ENCODE measurements at regions not wholly inside any gene's neighbourhood (a gene's known extent, or its start where the extent isn't known, plus 50 kb on each side); places are given as distances from the start of the nearest gene placed in this dataset.
A peak's percentile ranks its signal among the peaks of the same experiment; 100 is the strongest.

DNA sequence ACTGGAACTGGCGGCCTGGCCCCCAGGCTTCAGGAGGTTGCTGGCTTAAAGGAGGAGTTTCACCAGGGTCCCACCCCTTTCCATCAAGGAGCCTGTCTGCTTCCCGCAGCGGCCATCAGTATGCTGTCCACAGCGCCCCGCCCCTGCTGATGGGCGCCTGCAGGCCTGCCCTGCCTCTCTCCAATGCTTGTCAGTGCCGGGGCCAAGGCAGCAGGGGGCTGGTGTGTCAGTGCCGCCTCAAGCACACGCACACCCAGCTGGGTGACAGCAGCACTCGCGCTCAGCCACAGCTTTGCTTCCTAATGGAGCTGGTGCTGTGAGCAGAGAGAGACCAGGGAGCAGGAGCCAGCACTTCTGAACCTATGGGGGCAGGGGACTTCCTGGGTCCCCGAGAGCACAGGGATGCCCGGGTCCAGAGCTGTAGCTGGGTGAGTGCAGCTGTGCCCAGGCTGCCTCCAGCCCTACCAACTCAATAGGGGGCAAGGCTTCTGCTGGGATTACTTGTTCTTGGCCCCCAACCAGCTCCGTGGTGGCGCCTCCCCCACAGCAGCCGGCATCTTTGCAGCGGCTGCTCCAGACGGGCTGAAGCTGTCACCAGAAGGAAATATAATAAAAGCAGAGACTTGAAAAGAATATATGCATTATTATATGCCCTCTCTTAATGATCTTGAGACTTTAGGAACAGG lies 377.2 kb upstream of the LRATD1 start:
- Histone ChIP-seq H3K36me3 (ENCODE audit: control insufficient read depth, insufficient read depth, low read length) (no peaks in the 10 kb centered on the region), H3K9me3 (ENCODE audit: control insufficient read depth, insufficient read depth, low read length) (no peaks in the 10 kb centered on the region), H3K4me1 (ENCODE audit: control insufficient read depth, insufficient read depth, low read length) (no peaks in the 10 kb centered on the region), H3K27me3 (ENCODE audit: control insufficient read depth, insufficient read depth, low read length) (no peaks in the 10 kb centered on the region), H3K4me3 (ENCODE audit: low read depth, low read length) (peak overlapping the region; percentile 53), H3K9ac (ENCODE audit: low read depth, low read length) (no peak overlapping the region)

DNA sequence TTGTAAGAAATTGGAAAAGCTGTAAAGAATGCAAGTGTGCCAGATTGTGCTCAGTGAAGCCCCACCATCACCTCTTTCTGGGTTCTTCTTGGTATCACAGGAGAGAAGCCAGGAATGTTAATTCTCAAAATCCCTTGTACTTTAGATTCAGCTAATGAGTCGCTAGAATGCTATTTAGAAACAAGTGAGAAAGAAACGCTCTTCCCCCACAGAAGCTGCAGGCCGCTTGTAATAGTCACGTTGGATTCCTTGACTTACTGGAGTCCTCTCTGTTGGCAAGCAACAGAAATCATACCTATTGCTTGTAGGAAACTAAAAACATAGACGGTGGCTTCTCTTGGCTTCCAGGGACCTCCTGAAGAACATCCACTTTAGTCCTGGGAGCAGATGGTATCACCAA lies 375.6 kb upstream of the LRATD1 start:
- Histone ChIP-seq H3K9me3 (ENCODE audit: control insufficient read depth, insufficient read depth, low read length) (no peaks in the 10 kb centered on the region), H3K27me3 (ENCODE audit: control insufficient read depth, insufficient read depth, low read length) (no peaks in the 10 kb centered on the region), H3K4me1 (ENCODE audit: control insufficient read depth, insufficient read depth, low read length) (no peaks in the 10 kb centered on the region), H3K36me3 (ENCODE audit: control insufficient read depth, insufficient read depth, low read length) (no peaks in the 10 kb centered on the region), H3K9ac (ENCODE audit: low read depth, low read length) (no peak overlapping the region), H3K4me3 (ENCODE audit: low read depth, low read length) (no peak overlapping the region)

DNA sequence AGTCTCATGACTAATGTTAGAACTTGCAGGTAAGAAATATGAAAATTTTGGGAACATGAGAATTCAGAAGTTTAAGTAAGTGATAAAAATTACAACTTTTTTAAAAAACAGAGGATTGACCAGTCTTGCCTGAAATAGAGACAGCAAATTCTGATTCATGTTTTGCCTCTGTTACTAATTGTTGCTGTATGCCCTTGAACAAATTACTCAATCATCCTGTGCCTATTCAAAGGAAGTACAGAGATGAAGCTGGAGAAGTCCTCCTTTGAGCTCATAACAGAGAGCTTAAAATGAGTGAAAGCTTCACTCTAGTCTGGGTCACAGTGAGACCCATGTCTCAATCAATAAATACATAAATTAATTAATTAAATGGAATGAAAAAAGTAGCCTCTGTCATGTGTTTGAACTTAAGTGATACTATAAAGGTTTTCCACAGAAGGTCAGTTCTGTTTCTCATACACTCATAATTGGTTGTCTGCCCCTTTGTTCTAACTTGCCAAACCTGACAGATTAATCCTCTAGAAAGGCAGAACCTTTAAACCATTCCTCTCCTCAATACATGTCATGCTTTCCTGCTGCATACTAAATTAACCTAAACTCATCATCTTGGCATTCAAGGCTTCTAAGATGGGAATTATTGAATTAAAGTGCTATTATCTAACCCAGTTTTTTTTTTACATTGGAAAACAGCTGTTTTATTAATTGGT lies 374.6 kb upstream of the LRATD1 start:
- H3K9me3 ChIP-seq (ENCODE audit: control insufficient read depth, insufficient read depth, low read length), result no peaks in the 10 kb centered on the region
- H3K4me3 ChIP-seq (ENCODE audit: low read depth, low read length), result no peak overlapping the region
- no peaks in the 10 kb centered on the region for H3K36me3 ChIP-seq (ENCODE audit: control insufficient read depth, insufficient read depth, low read length)
- H3K27me3 ChIP-seq (ENCODE audit: control insufficient read depth, insufficient read depth, low read length), result no peaks in the 10 kb centered on the region
- no peaks in the 10 kb centered on the region for H3K4me1 ChIP-seq (ENCODE audit: control insufficient read depth, insufficient read depth, low read length)
- no peak overlapping the region for H3K9ac ChIP-seq (ENCODE audit: low read depth, low read length)

DNA sequence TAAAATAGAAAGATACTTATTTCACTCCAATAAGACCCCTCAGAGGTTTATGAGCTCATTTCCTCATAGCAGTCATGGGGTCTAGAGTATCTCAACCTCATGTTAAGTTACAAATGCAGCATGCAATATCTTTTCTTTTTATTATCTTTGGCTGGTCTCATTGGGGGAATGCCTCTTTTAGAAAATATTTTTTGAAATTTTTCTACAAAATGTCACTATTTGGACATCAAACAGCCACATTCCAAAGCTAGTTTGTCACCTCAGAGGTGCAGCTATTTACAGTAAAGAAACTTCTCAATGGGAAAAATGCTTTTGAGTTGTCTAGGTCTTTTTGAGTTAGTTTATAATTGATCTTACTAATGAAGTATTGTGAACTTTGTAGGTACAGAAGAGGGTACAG lies 370.7 kb upstream of the LRATD1 start:
- no peaks in the 10 kb centered on the region for H3K36me3 ChIP-seq (ENCODE audit: control insufficient read depth, insufficient read depth, low read length)
- no peaks in the 10 kb centered on the region for H3K27me3 ChIP-seq (ENCODE audit: control insufficient read depth, insufficient read depth, low read length)
- no peak overlapping the region for H3K9ac ChIP-seq (ENCODE audit: low read depth, low read length)
- no peaks in the 10 kb centered on the region for H3K4me1 ChIP-seq (ENCODE audit: control insufficient read depth, insufficient read depth, low read length)
- H3K9me3 ChIP-seq (ENCODE audit: control insufficient read depth, insufficient read depth, low read length), result no peaks in the 10 kb centered on the region
- no peak overlapping the region for H3K4me3 ChIP-seq (ENCODE audit: low read depth, low read length)

DNA sequence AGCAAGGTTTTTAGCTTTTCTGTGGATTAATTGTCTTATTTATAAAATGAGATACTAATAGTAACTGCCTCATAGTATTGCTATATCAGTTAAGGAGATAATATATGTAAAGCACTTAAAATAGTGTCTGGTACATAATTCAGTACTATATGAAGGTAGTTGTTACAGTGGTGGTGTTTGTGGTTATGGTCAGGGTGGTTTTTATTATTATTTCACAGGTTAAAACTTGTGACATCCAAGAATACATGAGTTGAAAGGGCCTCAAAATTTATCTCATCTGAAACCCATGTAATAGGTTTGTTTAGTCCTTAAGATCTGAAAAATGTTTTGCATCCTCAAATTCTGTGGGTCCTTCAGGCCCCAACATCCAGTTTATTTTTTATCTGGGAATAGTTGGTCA lies 369.5 kb upstream of the LRATD1 start:
- Histone ChIP-seq H3K4me1 (ENCODE audit: control insufficient read depth, insufficient read depth, low read length) (no peaks in the 10 kb centered on the region), H3K4me3 (ENCODE audit: low read depth, low read length) (no peak overlapping the region), H3K9me3 (ENCODE audit: control insufficient read depth, insufficient read depth, low read length) (no peaks in the 10 kb centered on the region), H3K27me3 (ENCODE audit: control insufficient read depth, insufficient read depth, low read length) (no peaks in the 10 kb centered on the region), H3K36me3 (ENCODE audit: control insufficient read depth, insufficient read depth, low read length) (no peaks in the 10 kb centered on the region), H3K9ac (ENCODE audit: low read depth, low read length) (no peak overlapping the region)

DNA sequence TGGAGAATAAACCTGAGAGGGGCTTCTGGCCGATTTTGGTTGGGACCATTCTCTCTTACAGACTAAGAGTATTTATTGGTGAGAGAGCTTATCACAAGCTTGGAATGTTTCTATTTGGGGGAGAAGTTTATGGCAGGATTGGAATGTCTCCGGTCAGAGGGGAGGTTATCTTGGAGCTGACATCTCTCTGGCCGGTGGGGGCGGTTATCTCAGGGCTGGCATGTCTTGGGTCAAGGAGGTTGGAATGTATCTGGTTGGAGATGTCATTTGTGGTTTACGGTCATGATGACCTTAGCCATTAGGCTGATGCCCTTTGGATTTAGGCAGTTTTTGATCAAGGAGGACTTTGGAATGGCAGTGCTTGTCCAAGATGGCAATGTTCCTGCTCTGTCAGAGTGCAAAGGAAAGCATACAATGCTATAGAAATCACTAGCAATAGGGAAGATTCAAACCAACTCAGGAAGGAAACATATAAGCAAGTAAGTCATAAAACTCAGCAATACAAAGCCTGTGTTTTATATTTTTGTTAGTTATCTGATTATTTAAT lies 362.4 kb upstream of the LRATD1 start:
- Histone ChIP-seq H3K9ac (ENCODE audit: low read depth, low read length) (no peak overlapping the region), H3K36me3 (ENCODE audit: control insufficient read depth, insufficient read depth, low read length) (no peaks in the 10 kb centered on the region), H3K9me3 (ENCODE audit: control insufficient read depth, insufficient read depth, low read length) (no peaks in the 10 kb centered on the region), H3K27me3 (ENCODE audit: control insufficient read depth, insufficient read depth, low read length) (no peaks in the 10 kb centered on the region), H3K4me3 (ENCODE audit: low read depth, low read length) (no peak overlapping the region), H3K4me1 (ENCODE audit: control insufficient read depth, insufficient read depth, low read length) (no peaks in the 10 kb centered on the region)

DNA sequence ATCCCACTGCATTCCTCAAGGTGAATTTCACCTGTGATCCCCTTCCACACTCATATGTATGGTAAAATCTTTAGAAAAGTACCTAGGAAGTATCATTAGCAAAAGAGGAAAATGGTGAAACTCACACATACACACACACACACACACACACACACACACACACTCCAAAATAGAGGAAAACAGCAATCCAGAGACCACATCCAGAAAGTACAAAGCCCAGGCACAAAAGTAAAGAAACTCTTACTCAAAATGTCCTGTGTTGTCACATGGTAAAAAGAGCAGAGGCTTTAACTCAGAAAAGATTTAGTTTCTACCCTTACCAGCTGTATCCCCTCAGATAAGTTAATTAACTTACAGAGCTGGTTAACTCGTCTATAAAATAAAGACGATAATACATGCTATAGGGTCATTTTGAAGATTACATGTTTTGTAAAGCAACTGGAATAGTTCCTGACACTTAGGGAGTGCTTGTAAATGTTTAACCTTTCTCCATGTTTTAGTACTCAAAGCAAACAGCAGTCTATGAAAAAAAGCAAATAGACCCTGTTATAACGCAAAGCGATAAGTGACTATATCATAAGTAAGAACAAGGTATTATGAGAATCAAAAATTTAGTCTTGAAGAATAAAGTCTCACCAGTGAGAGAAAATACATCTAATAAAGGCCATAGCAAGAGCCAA lies 360.0 kb upstream of the LRATD1 start:
- H3K4me1 ChIP-seq (ENCODE audit: control insufficient read depth, insufficient read depth, low read length), result no peaks in the 10 kb centered on the region
- no peaks in the 10 kb centered on the region for H3K27me3 ChIP-seq (ENCODE audit: control insufficient read depth, insufficient read depth, low read length)
- H3K9me3 ChIP-seq (ENCODE audit: control insufficient read depth, insufficient read depth, low read length), result no peaks in the 10 kb centered on the region
- no peaks in the 10 kb centered on the region for H3K36me3 ChIP-seq (ENCODE audit: control insufficient read depth, insufficient read depth, low read length)
- no peak overlapping the region for H3K4me3 ChIP-seq (ENCODE audit: low read depth, low read length)
- H3K9ac ChIP-seq (ENCODE audit: low read depth, low read length), result no peak overlapping the region

DNA sequence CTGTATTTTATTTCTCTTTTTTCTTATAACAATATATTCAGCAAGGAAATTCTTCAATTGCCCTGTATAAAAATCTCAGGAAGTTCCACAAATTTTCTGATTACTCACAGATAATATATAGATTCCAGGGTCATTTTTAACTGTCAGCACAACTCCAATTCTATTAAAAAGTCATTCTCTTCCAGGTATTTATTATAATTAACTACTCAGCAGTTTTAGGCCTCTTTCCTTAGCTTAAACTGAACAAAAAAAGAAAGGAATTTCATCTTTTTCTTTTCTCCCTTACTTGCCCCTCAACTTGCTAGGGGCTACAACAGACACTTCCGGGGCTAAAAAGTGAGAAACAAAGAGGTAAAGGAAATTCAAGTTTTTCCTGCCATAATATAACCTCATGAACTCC lies 358.9 kb upstream of the LRATD1 start:
- Histone ChIP-seq H3K27me3 (ENCODE audit: control insufficient read depth, insufficient read depth, low read length) (no peaks in the 10 kb centered on the region), H3K4me1 (ENCODE audit: control insufficient read depth, insufficient read depth, low read length) (no peaks in the 10 kb centered on the region), H3K4me3 (ENCODE audit: low read depth, low read length) (no peak overlapping the region), H3K36me3 (ENCODE audit: control insufficient read depth, insufficient read depth, low read length) (no peaks in the 10 kb centered on the region), H3K9me3 (ENCODE audit: control insufficient read depth, insufficient read depth, low read length) (no peaks in the 10 kb centered on the region), H3K9ac (ENCODE audit: low read depth, low read length) (no peak overlapping the region)

DNA sequence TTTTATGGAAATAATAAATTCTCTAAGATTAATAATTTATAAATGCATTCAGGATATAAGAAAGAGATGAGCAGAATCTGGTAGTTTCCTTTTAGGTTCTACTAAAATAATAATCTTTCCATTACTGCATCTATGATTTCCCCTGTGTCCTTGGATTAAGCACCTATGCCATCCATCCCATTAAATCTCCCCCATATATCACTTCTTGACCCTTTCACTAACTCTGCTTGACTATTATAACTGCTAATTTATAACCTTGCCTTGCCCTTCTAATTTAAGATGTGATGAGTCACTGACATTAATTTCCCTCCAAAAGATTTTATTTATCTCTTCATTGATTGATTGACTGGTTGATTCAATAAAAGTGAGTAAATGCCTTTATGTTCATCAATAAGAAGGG lies 348.3 kb upstream of the LRATD1 start:
- H3K9ac ChIP-seq (ENCODE audit: low read depth, low read length), result no peak overlapping the region
- H3K36me3 ChIP-seq (ENCODE audit: control insufficient read depth, insufficient read depth, low read length), result no peaks in the 10 kb centered on the region
- no peaks in the 10 kb centered on the region for H3K9me3 ChIP-seq (ENCODE audit: control insufficient read depth, insufficient read depth, low read length)
- no peaks in the 10 kb centered on the region for H3K4me1 ChIP-seq (ENCODE audit: control insufficient read depth, insufficient read depth, low read length)
- H3K27me3 ChIP-seq (ENCODE audit: control insufficient read depth, insufficient read depth, low read length), result no peaks in the 10 kb centered on the region
- H3K4me3 ChIP-seq (ENCODE audit: low read depth, low read length), result no peak overlapping the region

DNA sequence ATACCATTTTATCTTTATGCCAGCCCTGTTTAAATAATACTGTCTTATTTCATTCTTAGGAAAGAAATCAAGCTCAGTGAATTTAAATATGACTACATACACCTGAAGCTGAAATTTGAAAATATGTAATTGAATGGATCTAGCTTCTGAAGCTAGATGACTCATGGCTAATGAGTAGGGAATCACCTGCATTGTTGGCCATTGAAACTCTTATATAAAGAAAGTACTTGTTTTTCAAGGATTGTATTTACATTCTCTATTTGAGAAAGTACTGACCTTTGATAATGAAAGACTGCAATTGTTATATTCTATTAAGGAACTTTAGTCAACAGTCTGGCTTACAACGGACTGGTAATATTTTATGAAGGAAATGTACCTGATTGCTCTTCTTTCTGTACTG lies 346.7 kb upstream of the LRATD1 start:
- Histone ChIP-seq H3K9me3 (ENCODE audit: control insufficient read depth, insufficient read depth, low read length) (no peaks in the 10 kb centered on the region), H3K4me3 (ENCODE audit: low read depth, low read length) (no peak overlapping the region), H3K36me3 (ENCODE audit: control insufficient read depth, insufficient read depth, low read length) (no peaks in the 10 kb centered on the region), H3K27me3 (ENCODE audit: control insufficient read depth, insufficient read depth, low read length) (no peaks in the 10 kb centered on the region), H3K4me1 (ENCODE audit: control insufficient read depth, insufficient read depth, low read length) (no peaks in the 10 kb centered on the region), H3K9ac (ENCODE audit: low read depth, low read length) (no peak overlapping the region)

DNA sequence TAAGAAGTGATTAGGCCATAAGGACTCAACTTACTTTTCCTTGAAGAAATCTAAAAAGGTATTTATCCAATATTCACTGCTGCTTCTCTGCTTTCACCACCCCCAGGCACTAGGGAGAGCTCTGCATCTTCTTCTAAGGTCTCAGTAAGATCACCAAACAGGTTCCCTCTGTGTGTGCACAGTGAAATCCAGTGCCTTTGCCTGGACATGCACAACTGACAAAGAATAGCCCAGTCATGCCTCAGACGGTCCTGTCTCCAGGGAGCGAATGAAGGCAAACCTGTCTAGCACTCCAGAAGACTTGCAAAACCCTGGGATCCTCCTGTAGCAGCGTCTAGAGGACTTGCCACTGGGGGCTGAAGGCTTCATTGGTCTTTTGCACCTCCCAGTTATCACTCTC lies 344.5 kb upstream of the LRATD1 start:
- H3K9me3 ChIP-seq (ENCODE audit: control insufficient read depth, insufficient read depth, low read length), result no peaks in the 10 kb centered on the region
- no peaks in the 10 kb centered on the region for H3K27me3 ChIP-seq (ENCODE audit: control insufficient read depth, insufficient read depth, low read length)
- H3K4me3 ChIP-seq (ENCODE audit: low read depth, low read length), result no peak overlapping the region
- no peaks in the 10 kb centered on the region for H3K4me1 ChIP-seq (ENCODE audit: control insufficient read depth, insufficient read depth, low read length)
- H3K36me3 ChIP-seq (ENCODE audit: control insufficient read depth, insufficient read depth, low read length), result no peaks in the 10 kb centered on the region
- H3K9ac ChIP-seq (ENCODE audit: low read depth, low read length), result no peak overlapping the region

DNA sequence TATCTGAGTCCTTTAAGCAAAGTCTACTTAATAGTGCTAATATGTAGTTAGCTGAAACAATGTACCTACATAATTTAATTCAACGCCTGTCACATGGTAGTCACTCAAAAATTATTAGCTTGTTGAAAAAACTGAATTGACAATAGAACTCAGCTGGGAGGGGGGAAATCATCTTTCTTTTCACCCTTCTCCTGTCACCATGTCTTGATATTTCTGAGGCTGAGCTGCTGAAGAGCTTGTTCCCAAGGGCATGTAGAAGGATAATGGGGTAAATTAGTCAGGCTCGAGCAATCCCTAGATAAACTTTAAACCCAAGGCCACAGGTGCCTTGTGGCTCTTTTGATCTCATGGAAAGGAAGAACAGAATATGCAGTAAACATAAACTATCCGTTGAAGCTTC lies 339.6 kb upstream of the LRATD1 start:
- Histone ChIP-seq H3K9ac (ENCODE audit: low read depth, low read length) (no peak overlapping the region), H3K4me1 (ENCODE audit: control insufficient read depth, insufficient read depth, low read length) (no peaks in the 10 kb centered on the region), H3K27me3 (ENCODE audit: control insufficient read depth, insufficient read depth, low read length) (no peaks in the 10 kb centered on the region), H3K4me3 (ENCODE audit: low read depth, low read length) (no peak overlapping the region), H3K36me3 (ENCODE audit: control insufficient read depth, insufficient read depth, low read length) (no peaks in the 10 kb centered on the region), H3K9me3 (ENCODE audit: control insufficient read depth, insufficient read depth, low read length) (no peaks in the 10 kb centered on the region)
